ENCODE measurements at regions not wholly inside any gene's neighbourhood (a gene's known extent, or its start where the extent isn't known, plus 50 kb on each side); places are given as distances from the start of the nearest gene placed in this dataset.

GRCh38 chr2:9745153-9745899 is 97.9 kb upstream of the TAF1B start:
- TF ChIP-seq CTCF (conservative IDR thresholded peaks at IDR 0.05; ENCODE audit: low read length) (no peak), EZH2phosphoT487 (IDR thresholded peaks at IDR 0.05; ENCODE audit: borderline replicate concordance) (no peak)
